ENCODE measurements at regions not wholly inside any gene's neighbourhood (a gene's known extent, or its start where the extent isn't known, plus 50 kb on each side); places are given as distances from the start of the nearest gene placed in this dataset.

- no peak for TF ChIP-seq SP1 (IDR thresholded peaks at IDR 0.05)
- TF ChIP-seq ZNF384 (IDR thresholded peaks at IDR 0.05): no peak
- no peak for TF ChIP-seq HDGF (IDR thresholded peaks at IDR 0.05; ENCODE audit: borderline replicate concordance)
- TF ChIP-seq BHLHE40 (IDR thresholded peaks at IDR 0.05; ENCODE audit: borderline replicate concordance): no peak
- no peak for TF ChIP-seq LEF1 (IDR thresholded peaks at IDR 0.05; ENCODE audit: borderline replicate concordance)
- no peak for TF ChIP-seq FOXM1 (IDR thresholded peaks at IDR 0.05; ENCODE audit: borderline replicate concordance)
- no peak for TF ChIP-seq CTBP1 (IDR thresholded peaks at IDR 0.05; ENCODE audit: borderline replicate concordance)
- TF ChIP-seq ELF4 (IDR thresholded peaks at IDR 0.05): no peak
- no peak for TF ChIP-seq TARDBP (IDR thresholded peaks at IDR 0.05)
- TF ChIP-seq FOXK2 (IDR thresholded peaks at IDR 0.05): no peak
Measured at GRCh38 chr10:47188156-47188555, 111.8 kb upstream of the GDF10 start.

All from HEK293T (cell line).